Central memory CD4-positive, alpha-beta T cell (primary cell): ENCODE measurements at regions not wholly inside any gene's neighbourhood (a gene's known extent, or its start where the extent isn't known, plus 50 kb on each side); places are given as distances from the start of the nearest gene placed in this dataset.

Experiments used
- DNase-seq: peaks from one replicate; pipeline ENCODE4 v3.0.0; 2022

DNA sequence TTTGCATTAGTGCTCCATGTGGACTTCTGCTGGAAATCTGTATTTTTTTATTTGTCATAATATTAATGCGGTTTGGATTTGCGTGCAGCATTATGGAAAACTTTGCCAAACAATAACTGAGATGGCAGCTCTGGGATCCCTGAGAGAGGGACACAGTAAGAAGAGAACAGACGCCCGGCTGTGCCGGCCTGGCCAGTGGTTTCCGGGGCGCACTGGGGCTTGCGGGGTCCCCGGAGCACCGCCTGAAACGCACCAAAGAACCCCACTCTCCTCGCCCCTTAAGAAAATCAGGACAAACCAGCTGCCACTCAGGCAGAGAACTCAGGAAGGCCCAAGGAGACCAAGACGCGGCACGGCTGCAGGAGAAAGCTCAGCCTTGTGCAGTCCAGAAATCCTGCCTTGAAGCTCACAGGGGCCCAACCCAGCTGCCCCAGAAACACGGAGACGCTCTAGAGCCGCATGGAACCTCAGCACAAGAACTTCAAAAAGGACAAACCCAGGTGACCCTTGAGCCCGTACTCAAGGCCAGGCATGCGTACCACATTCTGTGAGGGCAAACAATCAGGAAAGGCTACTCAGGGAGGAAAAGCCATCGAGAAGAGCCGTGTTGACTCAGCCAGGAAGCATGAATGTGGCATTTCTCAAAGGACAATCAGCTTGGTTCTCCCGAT, 226.5 kb upstream of the CDYL start:
- no peak for DNase-seq

- DNase-seq = no peak
Observed at GRCh38 chr6:4545893-4546292, 230.3 kb upstream of the CDYL start.

GRCh38 chr6:4543596-4543995, 232.6 kb upstream of the CDYL start:
- DNase-seq = no peak

DNA sequence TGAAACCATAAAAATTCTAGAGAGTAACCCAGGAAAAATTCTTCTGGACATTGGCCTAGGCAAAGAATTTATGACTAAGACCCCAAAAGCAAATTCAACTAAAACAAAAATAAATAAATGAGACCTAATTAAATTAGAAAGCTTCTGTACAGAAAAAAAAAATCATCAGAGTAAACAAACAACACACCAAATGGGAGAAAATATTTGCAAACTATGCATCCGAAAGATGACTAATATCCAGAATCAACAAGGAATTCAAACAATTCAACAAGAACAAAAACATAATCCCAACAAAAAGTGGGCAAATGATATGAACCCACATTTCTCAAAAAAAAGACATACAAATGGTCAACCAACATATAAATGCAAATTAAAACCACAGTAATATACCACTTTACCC, 242.6 kb upstream of the CDYL start:
- no peak for DNase-seq

GRCh38 chr6:4531406-4531805, 244.8 kb upstream of the CDYL start:
- no peak for DNase-seq

GRCh38 chr6:4522453-4522852, 253.8 kb upstream of the CDYL start:
- DNase-seq = no peak

- DNase-seq = no peak
Observed at GRCh38 chr6:4521070-4521469, 255.1 kb upstream of the CDYL start.

DNA sequence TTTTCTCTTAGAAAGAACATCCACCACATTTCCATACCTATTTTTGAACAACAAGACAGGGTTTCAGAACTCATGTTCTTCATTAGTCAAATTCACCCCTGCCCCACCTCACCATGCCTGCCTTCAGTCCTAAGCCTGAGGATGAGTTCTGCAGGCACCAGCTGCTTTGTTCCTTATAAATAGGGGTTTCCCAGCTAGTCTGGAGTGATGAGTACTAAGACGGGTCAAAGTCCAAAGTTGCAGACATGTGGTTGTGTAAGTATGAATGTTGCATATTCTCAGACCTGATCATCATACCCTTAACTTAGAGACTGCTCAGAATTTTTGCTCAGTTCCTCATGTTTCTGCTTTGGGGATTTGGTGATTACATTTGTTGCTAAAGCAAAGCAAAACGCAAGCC, 257.7 kb upstream of the CDYL start:
- DNase-seq = no peak

DNA sequence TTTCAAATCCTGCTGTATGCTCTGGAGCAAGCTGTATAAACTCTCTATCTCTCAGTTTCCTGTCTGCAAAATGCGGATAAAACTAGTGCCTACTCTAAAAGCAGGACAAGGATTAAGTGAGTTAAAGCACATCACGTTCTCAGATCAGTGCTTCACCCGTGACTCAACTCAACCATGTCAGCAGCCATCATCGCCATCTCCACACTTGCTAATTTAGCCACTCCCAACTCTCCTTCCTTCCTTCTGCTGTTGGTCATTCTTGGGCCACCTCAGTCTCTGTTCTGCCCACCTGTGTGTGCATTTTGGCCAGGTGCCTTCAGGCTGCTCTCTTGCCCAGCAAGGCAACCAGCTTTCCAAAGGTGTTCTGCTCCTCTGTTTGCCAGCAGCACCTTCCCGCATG, 260.0 kb upstream of the CDYL start:
- no peak for DNase-seq

GRCh38 chr6:4513561-4513960, 262.6 kb upstream of the CDYL start:
- no peak for DNase-seq

GRCh38 chr6:4512051-4512471, 264.1 kb upstream of the CDYL start:
- DNase-seq = no peak

DNA sequence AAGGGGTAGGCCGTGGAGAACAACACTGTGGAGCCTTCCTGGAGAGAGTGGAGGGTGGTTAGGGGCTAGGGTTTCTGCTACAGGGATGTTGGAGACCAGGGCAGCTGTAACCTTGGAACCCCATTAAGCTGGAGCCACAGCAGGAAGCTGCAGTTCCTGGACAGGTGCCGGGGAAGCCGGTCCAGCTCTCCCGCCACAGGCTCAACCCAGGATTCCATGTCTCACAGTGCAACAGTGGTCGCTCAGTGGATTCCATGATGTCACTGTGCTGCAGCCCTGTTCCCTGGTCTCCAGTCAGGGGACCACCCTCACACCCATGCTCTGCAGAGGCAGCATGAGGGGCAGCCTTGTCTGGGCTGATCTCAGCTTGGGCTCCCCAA, 264.6 kb upstream of the CDYL start:
- DNase-seq = no peak

- DNase-seq = no peak
Observed at GRCh38 chr6:4510906-4511640, 265.1 kb upstream of the CDYL start.

DNA sequence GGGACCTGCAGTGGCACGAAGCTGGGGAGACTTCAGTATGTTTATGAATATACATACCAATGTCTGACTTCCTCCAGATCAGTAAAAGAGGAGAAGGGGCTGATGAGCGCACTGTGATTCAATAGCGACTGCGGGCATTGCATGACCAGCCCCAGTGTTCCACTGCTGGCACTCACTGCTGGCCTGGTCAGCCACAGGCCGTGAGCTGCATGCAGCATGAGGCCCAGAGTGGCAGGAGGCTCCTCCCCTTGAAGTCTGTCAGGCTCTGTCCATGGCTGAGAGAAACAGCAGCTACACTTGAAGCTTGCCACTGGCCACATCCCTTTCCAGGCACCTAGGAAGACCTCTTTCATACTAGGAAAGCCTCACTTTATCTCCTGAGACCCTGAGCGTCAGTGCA, 265.9 kb upstream of the CDYL start:
- no peak for DNase-seq

DNA sequence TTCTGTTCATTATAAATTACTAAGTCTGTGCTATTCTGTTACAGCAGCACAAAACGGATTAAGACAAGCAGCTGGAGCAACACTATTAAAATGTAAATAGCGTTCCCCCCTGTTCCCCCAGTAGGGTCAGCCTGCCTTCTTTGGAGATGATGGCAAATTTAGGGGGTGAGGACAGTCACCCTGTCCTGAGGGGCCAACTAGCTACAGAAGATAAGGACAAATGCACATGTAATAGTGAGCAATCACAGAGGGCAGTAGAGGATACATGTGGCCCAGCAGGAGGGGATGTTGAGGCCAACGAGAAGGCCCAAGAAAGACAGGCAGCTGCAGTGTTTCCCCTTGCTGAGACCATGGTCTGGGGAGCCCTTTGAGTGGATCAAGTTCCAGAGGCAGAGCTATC, 266.7 kb upstream of the CDYL start:
- DNase-seq = no peak

- DNase-seq = no peak
Observed at GRCh38 chr6:4506792-4507191, 269.4 kb upstream of the CDYL start.

DNA sequence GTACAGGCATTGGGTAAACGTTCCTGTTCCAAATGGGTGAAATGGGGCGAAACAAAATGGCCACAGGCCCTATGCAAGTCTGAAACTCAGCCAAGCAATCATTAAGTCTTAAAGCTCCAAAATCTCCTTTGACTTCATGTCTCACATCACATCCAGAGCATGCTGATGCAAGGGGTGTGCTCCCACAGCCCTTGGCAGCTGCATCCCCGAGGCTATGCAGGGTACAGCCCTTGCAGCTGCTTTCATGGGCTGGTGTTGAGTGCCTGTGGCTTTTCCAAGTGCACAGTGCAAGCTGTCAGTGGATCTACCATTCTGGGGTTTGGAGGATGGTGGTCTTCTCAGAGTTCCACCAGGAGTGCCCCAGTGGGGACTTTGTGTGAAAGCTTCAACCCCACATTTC, 270.0 kb upstream of the CDYL start:
- no peak for DNase-seq

- no peak for DNase-seq
Observed at GRCh38 chr6:4504700-4505099, 271.5 kb upstream of the CDYL start.

- DNase-seq = no peak
Observed at GRCh38 chr6:4503700-4504099, 272.5 kb upstream of the CDYL start.

DNA sequence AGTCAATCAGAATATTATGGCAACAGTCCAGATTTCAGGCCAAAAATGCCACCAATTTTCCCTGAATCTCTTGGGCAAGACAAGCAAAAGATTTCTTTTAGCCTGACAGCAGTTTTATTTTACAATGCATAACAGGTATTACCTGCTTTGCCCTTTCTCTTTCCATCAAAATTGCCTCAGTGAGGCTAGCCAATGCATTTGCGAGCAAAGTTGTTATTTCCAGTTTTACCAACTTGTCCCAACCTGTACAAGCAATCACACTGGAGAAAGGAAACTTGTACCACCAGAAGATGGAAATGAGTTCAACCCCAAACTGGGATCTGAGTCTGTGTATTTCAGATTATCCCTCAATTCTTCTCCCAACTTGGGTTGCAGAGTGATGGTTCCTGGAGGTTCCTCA, 279.9 kb upstream of the CDYL start:
- DNase-seq = no peak

DNA sequence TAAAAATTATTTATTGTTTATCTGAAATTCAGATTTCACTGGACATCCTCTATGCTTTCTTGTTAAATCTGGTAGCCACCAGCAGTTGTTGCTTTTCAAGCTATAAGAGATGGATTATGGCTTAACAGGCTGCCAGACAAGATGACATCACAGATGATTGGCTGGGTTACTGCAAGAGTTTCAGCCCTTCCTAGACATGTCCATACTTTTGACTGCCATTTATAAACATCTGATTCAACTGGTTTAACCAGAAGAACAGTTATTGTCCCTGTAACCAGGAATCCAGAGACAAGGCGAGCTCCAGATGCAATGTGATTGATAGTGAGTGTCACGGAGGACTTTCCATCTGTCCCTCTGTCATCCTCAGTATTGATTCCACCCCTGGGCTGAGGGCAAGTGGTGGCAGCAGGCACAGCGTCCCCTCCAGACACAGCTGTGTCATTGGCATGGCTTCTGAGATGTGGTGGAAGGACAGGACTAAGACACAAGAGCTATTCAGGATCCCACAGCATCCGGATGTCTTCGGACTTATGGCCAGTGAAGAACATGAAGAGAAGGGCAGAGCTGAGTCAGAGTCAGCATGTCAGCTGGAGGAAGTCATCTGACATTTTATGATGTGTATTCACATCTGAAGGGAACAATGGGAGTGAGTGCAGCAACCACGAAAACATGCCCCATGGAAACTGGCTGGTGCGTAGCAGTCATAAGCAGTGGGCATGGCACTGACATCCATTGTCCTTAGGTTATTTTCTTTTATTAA, 284.5 kb upstream of the CDYL start:
- no peak for DNase-seq

DNA sequence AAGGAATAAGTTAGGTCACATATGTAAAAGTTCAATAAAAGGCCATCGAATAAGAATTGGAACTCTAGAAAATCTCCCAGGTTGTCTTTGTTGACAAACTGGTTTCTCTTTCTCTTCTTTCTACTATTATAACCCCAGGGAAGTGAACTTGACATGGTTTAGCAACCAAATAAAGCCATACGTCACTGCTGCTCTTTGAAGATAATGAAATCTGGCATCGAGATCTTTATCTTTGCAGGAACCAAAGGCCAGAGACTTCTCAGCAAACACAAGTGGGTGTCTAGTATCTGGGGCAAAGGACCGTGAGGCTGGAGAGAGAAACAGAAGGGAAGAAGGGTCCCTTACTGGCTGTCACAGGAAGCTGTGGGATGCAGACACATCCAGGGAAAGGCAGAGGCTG, 286.7 kb upstream of the CDYL start:
- no peak for DNase-seq

GRCh38 chr6:4488389-4488788, 287.8 kb upstream of the CDYL start:
- DNase-seq = no peak

DNA sequence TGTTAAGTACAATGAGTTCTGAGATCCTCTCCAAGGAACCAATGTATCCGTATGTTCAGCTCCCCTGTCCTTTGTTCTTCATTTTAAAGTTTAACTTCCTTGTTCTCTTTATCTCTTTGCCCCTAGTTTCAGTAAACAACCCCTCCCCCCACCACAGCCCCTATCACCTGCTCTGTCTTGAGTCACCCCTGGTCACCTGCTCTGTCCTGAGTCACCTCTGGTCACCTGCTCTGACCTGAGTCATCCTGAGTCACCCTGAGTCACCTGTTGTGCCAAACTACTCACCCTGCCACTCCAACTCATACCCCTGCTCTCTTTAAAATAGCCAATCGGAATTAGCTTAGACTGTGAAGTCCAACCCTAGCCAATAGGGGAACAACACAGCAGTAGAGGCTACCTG, 288.7 kb upstream of the CDYL start:
- DNase-seq = no peak
